ENCODE measurements at regions not wholly inside any gene's neighbourhood (a gene's known extent, or its start where the extent isn't known, plus 50 kb on each side); places are given as distances from the start of the nearest gene placed in this dataset.

DNA sequence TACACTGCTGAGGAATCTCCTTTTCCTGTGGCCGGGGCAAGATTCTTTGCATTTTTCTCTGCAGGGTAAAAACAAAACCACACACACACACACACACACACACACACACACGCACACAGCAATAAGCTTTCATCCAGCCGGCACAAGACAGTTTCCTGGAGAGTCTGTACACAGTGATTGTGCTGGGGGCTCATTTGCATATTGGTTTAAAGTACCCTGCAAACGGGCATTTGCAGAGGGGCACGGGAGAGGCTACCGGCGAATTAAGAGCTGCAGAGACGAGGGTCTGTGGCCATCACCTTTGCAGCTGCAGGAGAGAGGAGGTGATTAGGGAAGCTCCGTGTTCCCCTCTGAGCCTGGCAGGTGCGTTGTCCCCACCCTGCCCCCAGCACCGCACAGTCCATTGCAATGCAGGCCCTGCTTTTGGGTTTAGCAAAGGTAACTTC, 219.9 kb downstream of the SHOX start:
- TF ChIP-seq CHD4 (IDR thresholded peaks at IDR 0.05) (no peak), MTA2 (IDR thresholded peaks at IDR 0.05; ENCODE audit: low read depth) (no peak), USF1 (IDR thresholded peaks at IDR 0.05; ENCODE audit: borderline replicate concordance, extremely low read length, insufficient read depth, low read depth, low read length) (no peak), RB1 (IDR thresholded peaks at IDR 0.05; ENCODE audit: borderline replicate concordance) (no peak), HDAC6 (IDR thresholded peaks at IDR 0.05; ENCODE audit: unreplicated experiment) (no peak), RAD51 (IDR thresholded peaks at IDR 0.05) (no peak)
- ATAC-seq = no peak
- intact Hi-C loops (cut with micrococcal nuclease; ENCODE audit: unreplicated experiment) = no loop called here
- no peak for DNase-seq (ENCODE audit: low read depth, low spot score)
- Histone ChIP-seq H3K27me3 (replicated peaks in 1 of 2; ENCODE audit: control insufficient read depth in 2 of 2, insufficient read depth in 2 of 2, low read length in 1 of 2) (no peaks in the 10 kb centered on the region), H3K9me3 (replicated peaks; ENCODE audit: control insufficient read depth, insufficient read depth, low read length) (no peaks in the 10 kb centered on the region; the same call in 2 of the 3 replicates), H4K20me1 (ENCODE audit: control insufficient read depth, insufficient read depth) (no peaks in the 10 kb centered on the region), H2AFZ (ENCODE audit: control insufficient read depth, low read depth, low read length) (no peak overlapping the region), H3K4me3 (no peak overlapping the region), H3K27ac (ENCODE audit: control insufficient read depth, insufficient read depth) (no peak overlapping the region), H3K79me2 (ENCODE audit: control insufficient read depth, insufficient read depth, low read length) (no peaks in the 10 kb centered on the region), H3K4me2 (ENCODE audit: control insufficient read depth, insufficient read depth) (no peak overlapping the region), H3K9ac (ENCODE audit: control insufficient read depth, insufficient read depth, low read length) (no peak overlapping the region), H3K4me1 (ENCODE audit: control insufficient read depth, insufficient read depth, low read length) (no peaks in the 10 kb centered on the region), H3K36me3 (ENCODE audit: control insufficient read depth in 2 of 2, insufficient read depth in 2 of 2, low read length in 1 of 2) (no peaks in the 10 kb centered on the region)
- ChIA-PET SMC1A (ENCODE audit: uncharacterized antibody, unreplicated experiment) (no interaction called here), RAD21 (ENCODE audit: unreplicated experiment) (no interaction called here), POLR2A (no interaction called here), CTCF (no interaction called here)
- in situ Hi-C loops (cut with MboI) = no loop called here
- 27% methylated on average over 11 of the region's 11 CpGs for WGBS (ENCODE audit: insufficient coverage, insufficient replicate concordance, low lambda C conversion rate, missing lambda C conversion rate)
- FAIRE-seq = no peak
- BruUV-seq (replicated peaks) = no TSS peak

DNA sequence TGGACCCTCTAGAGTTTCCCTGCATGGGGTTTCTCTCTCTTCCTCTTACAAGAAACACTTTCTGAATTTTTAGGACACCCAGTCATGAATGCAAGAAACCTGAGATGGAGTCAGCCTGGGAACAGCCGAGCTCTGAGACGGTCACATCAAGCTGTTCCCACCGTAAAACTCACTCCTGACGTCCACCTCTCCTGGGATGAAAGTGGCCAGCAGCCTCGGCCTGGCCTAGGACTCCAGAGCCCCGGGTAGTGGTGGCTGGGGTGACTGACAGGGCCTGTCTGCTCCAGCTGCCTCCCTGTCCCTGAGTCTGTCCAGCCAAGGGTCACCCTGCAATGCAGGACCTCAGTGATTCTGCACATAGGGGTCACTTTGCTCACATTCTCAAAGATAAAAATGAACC, 217.8 kb downstream of the SHOX start:
- 4% methylated on average over 6 of the region's 6 CpGs for WGBS (ENCODE audit: insufficient coverage, insufficient replicate concordance, low lambda C conversion rate, missing lambda C conversion rate)
- RAD21 ChIA-PET (ENCODE audit: unreplicated experiment) = no interaction called here

More for the DNA sequence above, 217.8 kb downstream of the SHOX start:
- intact Hi-C loops (cut with micrococcal nuclease; ENCODE audit: unreplicated experiment) (no loop called here), in situ Hi-C loops (cut with MboI) (no loop called here)
- H2AFZ ChIP-seq (ENCODE audit: control insufficient read depth, low read depth, low read length) = no peak overlapping the region
- BruUV-seq (replicated peaks) = no TSS peak
- POLR2A ChIA-PET = no interaction called here
- TF ChIP-seq RAD21 (IDR thresholded peaks at IDR 0.05; ENCODE audit: insufficient read depth, low read depth, low read length) = no peak
- TF ChIP-seq, protein P1, sequence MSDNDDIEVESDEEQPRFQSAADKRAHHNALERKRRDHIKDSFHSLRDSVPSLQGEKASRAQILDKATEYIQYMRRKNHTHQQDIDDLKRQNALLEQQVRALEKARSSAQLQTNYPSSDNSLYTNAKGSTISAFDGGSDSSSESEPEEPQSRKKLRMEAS (IDR thresholded peaks at IDR 0.05; ENCODE audit: low read depth, low read length) = no peak
- no peak for TF ChIP-seq SMAD1 (IDR thresholded peaks at IDR 0.05; ENCODE audit: low read depth, partially characterized antibody)
- no peak for TF ChIP-seq STAT1 (conservative IDR thresholded peaks at IDR 0.05)
- no peak for ATAC-seq
- no peaks in the 10 kb centered on the region for H3K4me1 ChIP-seq (ENCODE audit: control insufficient read depth, insufficient read depth, low read length)
- H3K79me2 ChIP-seq (ENCODE audit: control insufficient read depth, insufficient read depth, low read length) = no peaks in the 10 kb centered on the region
- no peaks in the 10 kb centered on the region for H3K36me3 ChIP-seq (ENCODE audit: control insufficient read depth in 2 of 2, insufficient read depth in 2 of 2, low read length in 1 of 2)
- no peaks in the 10 kb centered on the region for H4K20me1 ChIP-seq (ENCODE audit: control insufficient read depth, insufficient read depth)
- H3K27ac ChIP-seq (ENCODE audit: control insufficient read depth, insufficient read depth) = no peak overlapping the region
- no peak overlapping the region for H3K9ac ChIP-seq (ENCODE audit: control insufficient read depth, insufficient read depth, low read length)
- no peaks in the 10 kb centered on the region; the same call in 2 of the 3 replicates for H3K9me3 ChIP-seq (replicated peaks; ENCODE audit: control insufficient read depth, insufficient read depth, low read length)
- CTCF ChIA-PET = no interaction called here
- no peak overlapping the region for H3K4me2 ChIP-seq (ENCODE audit: control insufficient read depth, insufficient read depth)
- SMC1A ChIA-PET (ENCODE audit: uncharacterized antibody, unreplicated experiment) = no interaction called here
- DNase-seq (ENCODE audit: low read depth, low spot score) = no peak
- no peak overlapping the region for H3K4me3 ChIP-seq
- no peaks in the 10 kb centered on the region for H3K27me3 ChIP-seq (replicated peaks in 1 of 2; ENCODE audit: control insufficient read depth in 2 of 2, insufficient read depth in 2 of 2, low read length in 1 of 2)
- FAIRE-seq = no peak
